Daoy (cell line): ENCODE measurements at regions not wholly inside any gene's neighbourhood (a gene's known extent, or its start where the extent isn't known, plus 50 kb on each side); places are given as distances from the start of the nearest gene placed in this dataset.
"Not testable (repeated sequence)": the region's sequence is repeated elsewhere in the genome, so short reads cannot be mapped to it uniquely, and the experiment has no call there.

ENCODE experiments used
- DNase-seq: peaks from one replicate; pipeline ENCODE4 v3.0.0-alpha.2; 2015; ENCODE audit warnings: low read depth

GRCh38 chr3:95460274-95460673 lies 1354.1 kb upstream of the EPHA6 start:
- DNase-seq: no peak

GRCh38 chr3:95462161-95462560 lies 1352.2 kb upstream of the EPHA6 start:
- no peak for DNase-seq

- DNase-seq: no peak
These were observed 1350.0 kb upstream of the EPHA6 start for GRCh38 chr3:95464346-95464745.

- no peak for DNase-seq
These were observed 1346.1 kb upstream of the EPHA6 start for GRCh38 chr3:95468331-95468730.

- DNase-seq: no peak
These were observed 1340.1 kb upstream of the EPHA6 start for GRCh38 chr3:95474338-95474737.

- DNase-seq: no peak
These were observed 1337.9 kb upstream of the EPHA6 start for GRCh38 chr3:95476534-95476933.

- no peak for DNase-seq
These were observed 1308.2 kb upstream of the EPHA6 start for GRCh38 chr3:95506174-95506573.

GRCh38 chr3:95508124-95508523 lies 1306.3 kb upstream of the EPHA6 start:
- no peak for DNase-seq

GRCh38 chr3:95511828-95512227 lies 1302.6 kb upstream of the EPHA6 start:
- no peak for DNase-seq

GRCh38 chr3:95514260-95514659 lies 1300.1 kb upstream of the EPHA6 start:
- no peak for DNase-seq

GRCh38 chr3:95521396-95521795 lies 1293.0 kb upstream of the EPHA6 start:
- no peak for DNase-seq

- no peak for DNase-seq
These were observed 1291.9 kb upstream of the EPHA6 start for GRCh38 chr3:95522449-95522848.

GRCh38 chr3:95539950-95540483 lies 1274.4 kb upstream of the EPHA6 start:
- DNase-seq: no peak

GRCh38 chr3:95565502-95565901 lies 1248.9 kb upstream of the EPHA6 start:
- no peak for DNase-seq

GRCh38 chr3:95567346-95567745 lies 1247.0 kb upstream of the EPHA6 start:
- DNase-seq: no peak

GRCh38 chr3:95586754-95587153 lies 1227.6 kb upstream of the EPHA6 start:
- no peak for DNase-seq

- DNase-seq: not testable (repeated sequence)
These were observed 1226.8 kb upstream of the EPHA6 start for GRCh38 chr3:95587641-95588040.

- no peak for DNase-seq
These were observed 1225.9 kb upstream of the EPHA6 start for GRCh38 chr3:95588473-95588872.

GRCh38 chr3:95595416-95596075 lies 1218.8 kb upstream of the EPHA6 start:
- no peak for DNase-seq

- DNase-seq: no peak
These were observed 1206.5 kb upstream of the EPHA6 start for GRCh38 chr3:95607926-95608325.

GRCh38 chr3:95609411-95609810 lies 1205.0 kb upstream of the EPHA6 start:
- DNase-seq: no peak

- no peak for DNase-seq
These were observed 1201.8 kb upstream of the EPHA6 start for GRCh38 chr3:95612611-95613010.

GRCh38 chr3:95613993-95614392 lies 1200.4 kb upstream of the EPHA6 start:
- DNase-seq: no peak
